GM12874 (cell line): ENCODE measurements at regions not wholly inside any gene's neighbourhood (a gene's known extent, or its start where the extent isn't known, plus 50 kb on each side); places are given as distances from the start of the nearest gene placed in this dataset.

Experiments used
- TF ChIP-seq, protein P1 (sequence below): IDR thresholded peaks from 2 replicates; pipeline ENCODE4 v1.5.1; 2011; ENCODE audit warnings: low read depth, mild to moderate bottlenecking, control low read depth, low read length, moderate library complexity; ENCODE audit not compliant: insufficient read depth

DNA sequence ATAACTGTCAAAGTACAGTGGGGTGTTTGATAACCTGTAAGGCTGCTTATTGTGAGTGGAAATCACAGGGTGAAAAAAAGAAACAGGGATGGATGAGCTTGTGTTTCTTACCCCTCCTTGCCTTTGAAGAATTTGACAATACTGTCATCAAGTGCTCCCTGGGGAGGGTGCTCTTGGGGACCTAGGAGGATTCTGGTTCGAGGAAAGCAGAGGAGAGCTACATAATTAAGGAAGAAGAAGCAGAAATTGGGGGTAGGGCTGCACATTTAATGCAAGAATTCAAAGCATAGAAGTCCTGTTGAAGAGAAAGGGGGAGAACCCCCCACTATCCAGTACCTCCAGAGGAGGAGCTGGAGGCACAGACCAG, 208.1 kb upstream of the PHYHIPL start:
- TF ChIP-seq, protein P1, sequence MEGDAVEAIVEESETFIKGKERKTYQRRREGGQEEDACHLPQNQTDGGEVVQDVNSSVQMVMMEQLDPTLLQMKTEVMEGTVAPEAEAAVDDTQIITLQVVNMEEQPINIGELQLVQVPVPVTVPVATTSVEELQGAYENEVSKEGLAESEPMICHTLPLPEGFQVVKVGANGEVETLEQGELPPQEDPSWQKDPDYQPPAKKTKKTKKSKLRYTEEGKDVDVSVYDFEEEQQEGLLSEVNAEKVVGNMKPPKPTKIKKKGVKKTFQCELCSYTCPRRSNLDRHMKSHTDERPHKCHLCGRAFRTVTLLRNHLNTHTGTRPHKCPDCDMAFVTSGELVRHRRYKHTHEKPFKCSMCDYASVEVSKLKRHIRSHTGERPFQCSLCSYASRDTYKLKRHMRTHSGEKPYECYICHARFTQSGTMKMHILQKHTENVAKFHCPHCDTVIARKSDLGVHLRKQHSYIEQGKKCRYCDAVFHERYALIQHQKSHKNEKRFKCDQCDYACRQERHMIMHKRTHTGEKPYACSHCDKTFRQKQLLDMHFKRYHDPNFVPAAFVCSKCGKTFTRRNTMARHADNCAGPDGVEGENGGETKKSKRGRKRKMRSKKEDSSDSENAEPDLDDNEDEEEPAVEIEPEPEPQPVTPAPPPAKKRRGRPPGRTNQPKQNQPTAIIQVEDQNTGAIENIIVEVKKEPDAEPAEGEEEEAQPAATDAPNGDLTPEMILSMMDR = no peak

DNA sequence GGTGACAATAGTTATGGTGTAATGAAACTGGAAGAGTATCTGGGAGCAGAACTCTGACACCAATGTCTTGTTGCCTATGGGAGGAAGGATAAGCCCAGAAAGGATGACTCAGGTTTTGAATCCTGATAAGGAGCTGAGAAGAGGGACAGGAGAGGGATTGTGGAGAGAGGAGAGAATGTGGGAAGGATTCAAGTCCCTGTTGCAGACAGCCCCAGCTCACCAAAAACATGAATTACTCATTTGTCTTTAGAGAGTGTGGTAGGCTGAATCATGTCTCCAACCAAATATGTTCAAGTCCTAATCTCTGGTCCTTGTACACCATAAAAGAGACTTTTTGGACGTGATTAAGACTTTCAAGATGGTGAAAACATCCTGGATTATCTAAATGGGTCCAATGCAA, 206.9 kb upstream of the PHYHIPL start:
- TF ChIP-seq, protein P1 = no peak

DNA sequence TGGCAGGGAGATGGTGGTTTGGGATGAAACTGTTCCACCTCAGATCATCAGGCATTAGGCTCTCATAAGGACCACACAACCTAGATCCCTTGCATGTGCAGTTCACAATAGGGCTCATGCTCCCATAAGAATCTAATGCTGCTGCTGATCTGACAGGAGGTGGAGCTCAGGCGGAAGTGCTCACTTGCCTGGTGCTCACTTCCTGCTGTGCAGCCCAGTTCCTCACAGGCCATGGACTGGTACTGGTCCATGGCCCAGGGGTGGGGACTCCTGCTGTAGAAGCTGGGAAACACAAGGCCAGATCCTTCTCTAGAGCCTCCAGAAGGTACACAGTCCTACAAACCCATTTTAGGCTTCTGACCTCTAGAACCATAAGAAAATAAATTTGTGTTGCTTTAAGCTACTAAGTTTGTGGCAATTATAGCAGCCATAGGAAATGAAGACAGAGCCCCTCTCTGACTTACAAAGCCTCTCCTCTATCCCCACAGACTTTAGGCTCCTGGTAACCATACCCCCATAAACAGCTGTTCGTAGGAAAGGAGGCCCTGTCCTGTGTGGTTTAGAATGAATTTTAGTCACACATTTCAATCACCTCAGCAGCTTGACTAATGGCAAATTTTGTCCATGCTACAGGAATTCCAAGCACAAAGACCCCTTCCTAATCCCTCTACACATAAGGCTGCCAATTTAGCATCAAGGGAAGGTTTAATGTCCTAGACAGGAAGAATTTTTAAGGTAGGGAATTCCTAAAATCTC, 206.1 kb upstream of the PHYHIPL start:
- TF ChIP-seq, protein P1 = no peak

DNA sequence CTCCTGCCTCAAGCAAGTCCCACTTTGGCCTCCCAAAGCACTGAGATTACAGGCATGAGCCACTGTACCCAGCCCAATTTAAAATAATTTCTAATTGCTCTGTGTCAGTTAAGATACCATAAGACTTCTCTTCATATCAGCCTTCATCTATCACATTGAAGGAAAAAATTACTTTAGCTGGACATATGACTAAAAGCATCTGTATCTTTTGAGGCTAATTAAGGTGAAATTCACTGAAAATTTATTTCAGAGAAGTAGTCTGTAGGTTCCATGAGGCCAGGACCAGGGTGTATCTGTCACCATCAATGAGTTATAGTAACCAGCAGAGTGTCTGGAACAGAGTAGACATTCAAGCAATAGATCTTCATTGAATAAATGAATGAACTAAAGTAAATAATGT, 205.2 kb upstream of the PHYHIPL start:
- TF ChIP-seq, protein P1 = no peak

DNA sequence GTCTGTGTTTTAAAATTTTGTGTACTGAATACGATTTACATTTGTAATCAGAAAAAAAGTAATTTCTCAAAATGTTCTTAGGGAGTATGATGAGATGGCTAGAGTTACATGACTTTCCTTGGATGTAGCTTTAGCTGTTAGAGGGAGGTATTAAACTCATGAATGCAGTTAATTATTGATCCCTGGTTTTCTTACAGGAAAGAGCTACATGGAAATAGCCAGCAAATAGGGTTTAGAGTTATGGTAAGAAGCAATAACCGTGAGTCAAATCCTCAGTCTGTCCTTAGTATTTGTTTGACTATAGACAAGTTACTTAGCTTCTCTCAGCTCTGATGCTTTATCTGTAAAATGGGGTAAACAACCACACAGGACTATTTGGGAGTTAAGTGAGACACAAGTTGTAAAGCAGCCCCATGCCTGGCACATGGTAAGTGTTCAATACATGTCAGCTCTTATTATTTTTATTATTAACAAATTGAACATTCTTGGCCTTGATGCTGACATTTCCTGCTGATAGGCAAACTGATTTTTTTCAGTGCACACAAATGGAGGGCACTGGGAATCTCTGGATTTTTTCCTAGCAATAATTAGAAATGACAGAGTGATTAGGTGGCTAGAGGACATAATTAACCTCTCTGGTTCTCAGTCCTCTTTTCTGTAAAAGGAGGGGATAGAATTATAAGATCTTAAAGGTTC, 204.5 kb upstream of the PHYHIPL start:
- TF ChIP-seq, protein P1 = no peak

DNA sequence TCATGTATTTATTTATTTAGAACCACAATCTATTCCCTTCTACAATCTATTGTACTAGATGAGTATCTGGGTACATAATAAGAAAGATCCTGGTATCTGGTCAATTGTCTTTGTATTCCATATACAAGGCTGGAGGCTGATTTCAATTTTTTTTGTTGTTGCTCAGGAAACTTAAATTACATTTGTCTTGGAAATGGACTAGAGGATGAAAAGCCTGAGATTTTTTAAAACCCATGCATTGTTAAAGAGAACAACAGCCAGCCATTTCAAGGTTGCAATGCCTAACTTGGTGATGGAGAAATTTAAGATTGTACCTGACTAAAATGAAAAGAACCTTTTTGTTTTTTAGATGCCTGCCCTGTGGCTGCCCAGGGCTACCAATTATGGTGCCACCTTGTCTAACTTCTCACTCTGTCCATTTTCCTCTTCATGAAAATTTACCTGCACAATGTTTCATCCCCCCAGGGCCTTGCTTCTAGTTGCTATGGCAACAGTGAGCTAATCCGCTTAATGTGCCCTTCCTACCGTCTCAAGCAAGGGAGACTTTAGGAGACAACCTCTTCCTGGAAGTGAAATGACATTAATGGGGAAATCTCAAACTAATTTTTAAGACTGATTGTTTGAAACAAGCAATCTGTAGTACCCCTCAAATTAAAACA, 203.7 kb upstream of the PHYHIPL start:
- TF ChIP-seq, protein P1 = no peak

DNA sequence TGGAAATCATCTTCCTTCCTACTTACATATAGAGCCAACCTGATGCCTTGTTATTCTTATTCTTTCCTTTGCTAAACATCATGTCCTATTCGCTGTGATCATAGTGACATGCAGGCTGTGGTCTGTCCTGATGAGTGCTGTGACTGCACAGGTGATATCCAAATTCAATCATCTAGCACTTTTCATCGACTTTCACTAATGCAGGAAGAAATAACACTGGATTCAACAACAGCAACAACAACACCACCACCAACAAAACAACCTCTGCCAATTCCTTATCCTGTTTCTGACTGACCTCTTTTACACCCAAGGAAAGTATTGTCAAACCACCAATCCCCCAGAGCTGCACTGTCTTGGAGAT, 203.2 kb upstream of the PHYHIPL start:
- TF ChIP-seq, protein P1 = no peak
